ENCODE measurements at regions not wholly inside any gene's neighbourhood (a gene's known extent, or its start where the extent isn't known, plus 50 kb on each side); places are given as distances from the start of the nearest gene placed in this dataset.

GRCh38 chr3:104108522-104108921 lies 1258.2 kb upstream of the ALCAM start:
- Mint-ChIP-seq H3K27ac (no peak overlapping the region), H3K9me3 (ENCODE audit: low read depth) (peaks cover 3% of the 10 kb centered on the region), H3K27me3 (no peaks in the 10 kb centered on the region), H3K4me1 (no peaks in the 10 kb centered on the region), H3K36me3 (ENCODE audit: low read depth) (no peaks in the 10 kb centered on the region), H3K4me3 (no peak overlapping the region)
- ATAC-seq (no peak), DNase-seq (no peak)
- POLR2A ChIA-PET: no interaction called here
- intact Hi-C loops (cut with DNase I, micrococcal nuclease): no loop called here
- CTCF ChIA-PET: no interaction called here

- no peaks in the 10 kb centered on the region for H3K27me3 Mint-ChIP-seq
- no peak for DNase-seq
- no peak overlapping the region for H3K27ac Mint-ChIP-seq
- H3K4me3 Mint-ChIP-seq: no peak overlapping the region
- intact Hi-C loops (cut with DNase I, micrococcal nuclease): no loop called here
- ChIA-PET POLR2A (no interaction called here), CTCF (no interaction called here)
- H3K4me1 Mint-ChIP-seq: no peaks in the 10 kb centered on the region
- H3K36me3 Mint-ChIP-seq (ENCODE audit: low read depth): no peaks in the 10 kb centered on the region
- H3K9me3 Mint-ChIP-seq (ENCODE audit: low read depth): peaks cover 14% of the 10 kb centered on the region
- no peak for ATAC-seq
Measured at GRCh38 chr3:104126463-104126862, 1240.2 kb upstream of the ALCAM start.

GRCh38 chr3:104126864-104127553 lies 1239.7 kb upstream of the ALCAM start:
- H3K27ac Mint-ChIP-seq: no peak overlapping the region
- H3K27me3 Mint-ChIP-seq: no peaks in the 10 kb centered on the region
- no peak overlapping the region for H3K4me3 Mint-ChIP-seq
- CTCF ChIA-PET: no interaction called here
- no peaks in the 10 kb centered on the region for H3K4me1 Mint-ChIP-seq
- DNase-seq: no peak
- peaks cover 14% of the 10 kb centered on the region for H3K9me3 Mint-ChIP-seq (ENCODE audit: low read depth)
- POLR2A ChIA-PET: no interaction called here
- intact Hi-C loops (cut with DNase I, micrococcal nuclease): no loop called here
- ATAC-seq: no peak
- no peaks in the 10 kb centered on the region for H3K36me3 Mint-ChIP-seq (ENCODE audit: low read depth)

GRCh38 chr3:104127830-104128229 lies 1238.9 kb upstream of the ALCAM start:
- ChIA-PET CTCF (no interaction called here), POLR2A (no interaction called here)
- Mint-ChIP-seq H3K27ac (no peak overlapping the region), H3K4me1 (no peaks in the 10 kb centered on the region), H3K36me3 (ENCODE audit: low read depth) (no peaks in the 10 kb centered on the region), H3K27me3 (no peaks in the 10 kb centered on the region), H3K9me3 (ENCODE audit: low read depth) (peaks cover 14% of the 10 kb centered on the region), H3K4me3 (no peak overlapping the region)
- ATAC-seq (no peak), DNase-seq (no peak)
- intact Hi-C loops (cut with DNase I, micrococcal nuclease): no loop called here

GRCh38 chr3:104132566-104133403 lies 1233.9 kb upstream of the ALCAM start:
- DNase-seq: no peak
- no peak overlapping the region for H3K4me3 Mint-ChIP-seq
- CTCF ChIA-PET: no interaction called here

GRCh38 chr3:104133630-104134029 lies 1233.1 kb upstream of the ALCAM start:
- no peaks in the 10 kb centered on the region for H3K36me3 Mint-ChIP-seq (ENCODE audit: low read depth)
- H3K4me1 Mint-ChIP-seq: no peaks in the 10 kb centered on the region
- ATAC-seq (no peak), DNase-seq (no peak)
- no peak overlapping the region for H3K27ac Mint-ChIP-seq
- no peaks in the 10 kb centered on the region for H3K27me3 Mint-ChIP-seq
- POLR2A ChIA-PET: no interaction called here
- CTCF ChIA-PET: no interaction called here
- H3K9me3 Mint-ChIP-seq (ENCODE audit: low read depth): peaks cover 8% of the 10 kb centered on the region
- intact Hi-C loops (cut with DNase I, micrococcal nuclease): no loop called here
- no peak overlapping the region for H3K4me3 Mint-ChIP-seq

More at GRCh38 chr3:104132566-104133403, 1233.9 kb upstream of the ALCAM start:
- Mint-ChIP-seq H3K27me3 (no peaks in the 10 kb centered on the region), H3K36me3 (ENCODE audit: low read depth) (no peaks in the 10 kb centered on the region), H3K27ac (no peak overlapping the region), H3K9me3 (ENCODE audit: low read depth) (peaks cover 11% of the 10 kb centered on the region), H3K4me1 (no peaks in the 10 kb centered on the region)
- POLR2A ChIA-PET: no interaction called here
- ATAC-seq: no peak
- intact Hi-C loops (cut with DNase I, micrococcal nuclease): no loop called here

- intact Hi-C loops (cut with DNase I, micrococcal nuclease): no loop called here
- no peak overlapping the region for H3K4me3 Mint-ChIP-seq
- ATAC-seq (no peak), DNase-seq (no peak)
- no peaks in the 10 kb centered on the region for H3K4me1 Mint-ChIP-seq
- H3K27me3 Mint-ChIP-seq: no peaks in the 10 kb centered on the region
- POLR2A ChIA-PET: no interaction called here
- no peak overlapping the region for H3K27ac Mint-ChIP-seq
- H3K9me3 Mint-ChIP-seq (ENCODE audit: low read depth): peaks cover 2% of the 10 kb centered on the region
- CTCF ChIA-PET: no interaction called here
- H3K36me3 Mint-ChIP-seq (ENCODE audit: low read depth): no peaks in the 10 kb centered on the region
Measured at GRCh38 chr3:104137116-104137515, 1229.6 kb upstream of the ALCAM start.

- POLR2A ChIA-PET: no interaction called here
- intact Hi-C loops (cut with DNase I, micrococcal nuclease): loop anchor here in 1 of 2 experiments (10.0 kb wide), 1 partner anchor 60 kb away; no protein-coding TSS in a partner anchor
Measured at GRCh38 chr3:104145164-104145563, 1221.5 kb upstream of the ALCAM start.

GRCh38 chr3:104149154-104149553 lies 1217.6 kb upstream of the ALCAM start:
- CTCF ChIA-PET: no interaction called here
- intact Hi-C loops (cut with DNase I, micrococcal nuclease): loop anchor here in 1 of 2 experiments (10.0 kb wide), 1 partner anchor 56 kb away; no protein-coding TSS in a partner anchor
- POLR2A ChIA-PET: no interaction called here
- ATAC-seq (no peak), DNase-seq (no peak)
- H3K36me3 Mint-ChIP-seq (ENCODE audit: low read depth): no peaks in the 10 kb centered on the region
- no peaks in the 10 kb centered on the region for H3K9me3 Mint-ChIP-seq (ENCODE audit: low read depth)
- H3K4me1 Mint-ChIP-seq: no peaks in the 10 kb centered on the region
- no peak overlapping the region for H3K4me3 Mint-ChIP-seq
- H3K27me3 Mint-ChIP-seq: no peaks in the 10 kb centered on the region
- no peak overlapping the region for H3K27ac Mint-ChIP-seq

More at GRCh38 chr3:104145164-104145563, 1221.5 kb upstream of the ALCAM start:
- no peaks in the 10 kb centered on the region for H3K4me1 Mint-ChIP-seq
- H3K27me3 Mint-ChIP-seq: no peaks in the 10 kb centered on the region
- CTCF ChIA-PET: no interaction called here
- H3K4me3 Mint-ChIP-seq: no peak overlapping the region
- H3K36me3 Mint-ChIP-seq (ENCODE audit: low read depth): no peaks in the 10 kb centered on the region
- no peak for ATAC-seq
- H3K27ac Mint-ChIP-seq: no peak overlapping the region
- H3K9me3 Mint-ChIP-seq (ENCODE audit: low read depth): no peaks in the 10 kb centered on the region
- DNase-seq: no peak

- ChIA-PET CTCF (no interaction called here), POLR2A (no interaction called here)
- Mint-ChIP-seq H3K27ac (no peak overlapping the region), H3K4me3 (no peak overlapping the region), H3K36me3 (ENCODE audit: low read depth) (no peaks in the 10 kb centered on the region), H3K9me3 (ENCODE audit: low read depth) (no peaks in the 10 kb centered on the region), H3K27me3 (no peaks in the 10 kb centered on the region), H3K4me1 (no peaks in the 10 kb centered on the region)
- intact Hi-C loops (cut with DNase I, micrococcal nuclease): no loop called here
- DNase-seq: no peak
- ATAC-seq: no peak
Measured at GRCh38 chr3:104150724-104151123, 1216.0 kb upstream of the ALCAM start.

GRCh38 chr3:104154896-104155295 lies 1211.8 kb upstream of the ALCAM start:
- Mint-ChIP-seq H3K9me3 (ENCODE audit: low read depth) (peaks cover 5% of the 10 kb centered on the region), H3K4me1 (no peaks in the 10 kb centered on the region), H3K36me3 (ENCODE audit: low read depth) (no peaks in the 10 kb centered on the region), H3K27me3 (no peaks in the 10 kb centered on the region), H3K4me3 (no peak overlapping the region), H3K27ac (no peak overlapping the region)
- intact Hi-C loops (cut with DNase I, micrococcal nuclease): no loop called here
- ChIA-PET POLR2A (no interaction called here), CTCF (no interaction called here)
- no peak for DNase-seq
- no peak for ATAC-seq

- intact Hi-C loops (cut with DNase I, micrococcal nuclease): no loop called here
- CTCF ChIA-PET: no interaction called here
- H3K4me3 Mint-ChIP-seq: no peak overlapping the region
- H3K9me3 Mint-ChIP-seq (ENCODE audit: low read depth): peaks cover 10% of the 10 kb centered on the region
- H3K27ac Mint-ChIP-seq: no peak overlapping the region
- no peaks in the 10 kb centered on the region for H3K36me3 Mint-ChIP-seq (ENCODE audit: low read depth)
- no peaks in the 10 kb centered on the region for H3K27me3 Mint-ChIP-seq
- DNase-seq (no peak), ATAC-seq (no peak)
- POLR2A ChIA-PET: no interaction called here
- H3K4me1 Mint-ChIP-seq: no peaks in the 10 kb centered on the region
Measured at GRCh38 chr3:104165866-104166265, 1200.8 kb upstream of the ALCAM start.
